Liver (tissue), 8 donors: ENCODE measurements at regions not wholly inside any gene's neighbourhood (a gene's known extent, or its start where the extent isn't known, plus 50 kb on each side); places are given as distances from the start of the nearest gene placed in this dataset.

Source experiments
- DNase-seq: peaks from one replicate; pipeline ENCODE4 v3.0.0-alpha.2; 2017; ENCODE audit warnings: low spot score
- H3K27ac ChIP-seq, 2 donors: one replicate each; pipeline ENCODE4 v1.7.0; 2013; ENCODE audit warnings: inconsistent platforms in 2 of 2, low read length in 2 of 2, control low read depth in 1 of 2, low read depth in 1 of 2, mild to moderate bottlenecking in 1 of 2
- H3K27me3 ChIP-seq, 4 donors: one replicate each; pipeline versions ENCODE4 v1.6.1 to v1.7.0; 2013; ENCODE audit warnings: low read length in 3 of 4, inconsistent platforms in 1 of 4, mild to moderate bottlenecking in 1 of 4, moderate library complexity in 1 of 4; ENCODE audit not compliant: control insufficient read depth in 4 of 4, insufficient read depth in 4 of 4
- H3K36me3 ChIP-seq, 4 donors: one replicate each; pipeline versions ENCODE4 v1.6.1 to v1.7.0; 2013; ENCODE audit warnings: low read length in 3 of 4, mild to moderate bottlenecking in 3 of 4, low read depth in 1 of 4, moderate library complexity in 1 of 4; ENCODE audit not compliant: control insufficient read depth in 4 of 4, insufficient read depth in 3 of 4
- H3K4me1 ChIP-seq, 4 donors: one replicate each; pipeline versions ENCODE4 v1.6.1 to v1.7.0; 2013; ENCODE audit warnings: low read length in 3 of 4, mild to moderate bottlenecking in 3 of 4, moderate library complexity in 1 of 4; ENCODE audit not compliant: control insufficient read depth in 4 of 4, insufficient read depth in 4 of 4
- H3K4me3 ChIP-seq, 3 donors: one replicate each; pipeline versions ENCODE4 v1.6.1 to v1.7.0; 2013; ENCODE audit warnings: low read length in 3 of 3, control low read depth in 1 of 3, low read depth in 1 of 3, mild to moderate bottlenecking in 1 of 3
- H3K9ac ChIP-seq, 2 donors: one replicate each; pipeline ENCODE4 v1.7.0; 2013; ENCODE audit warnings: low read length in 2 of 2, mild to moderate bottlenecking in 2 of 2, moderate library complexity in 2 of 2, control low read depth in 1 of 2, low read depth in 1 of 2
- H3K9me3 ChIP-seq, 4 donors: one replicate each; pipeline versions ENCODE4 v1.6.1 to v1.7.0; 2013; ENCODE audit warnings: low read length in 3 of 4; ENCODE audit not compliant: control insufficient read depth in 4 of 4
- EGR1 ChIP-seq, 2 donors: IDR thresholded peaks; 2 replicates each; pipeline ENCODE4 v1.6.1; 2016 to 2018; ENCODE audit warnings: antibody characterized with exemption in 2 of 2, low read depth in 2 of 2
- FOXA1 ChIP-seq: IDR thresholded peaks from 2 replicates; pipeline ENCODE4 v1.6.1; 2016; ENCODE audit warnings: antibody characterized with exemption
- FOXA2 ChIP-seq: IDR thresholded peaks from 2 replicates; pipeline ENCODE4 v1.6.1; 2016; ENCODE audit warnings: antibody characterized with exemption
- GABPA ChIP-seq, 2 donors: IDR thresholded peaks in 1 of 2; conservative IDR thresholded peaks in 1 of 2; 2 replicates each; pipeline ENCODE4 v1.6.1; 2016; ENCODE audit warnings: antibody characterized with exemption in 2 of 2, mild to moderate bottlenecking in 1 of 2, moderate library complexity in 1 of 2
- NR2F2 ChIP-seq: IDR thresholded peaks from 2 replicates; pipeline ENCODE4 v1.6.1; 2016; ENCODE audit warnings: antibody characterized with exemption
- RAD21 ChIP-seq, 2 donors: IDR thresholded peaks; 2 replicates each; pipeline ENCODE4 v1.6.1; 2016; ENCODE audit warnings: antibody characterized with exemption in 2 of 2, mild to moderate bottlenecking in 2 of 2
- RXRA ChIP-seq, 2 donors: IDR thresholded peaks; 2 replicates each; pipeline ENCODE4 v1.6.1; 2017 to 2018; ENCODE audit warnings: antibody characterized with exemption in 2 of 2, mild to moderate bottlenecking in 1 of 2
- SP1 ChIP-seq: IDR thresholded peaks from 2 replicates; pipeline ENCODE4 v1.6.1; 2018; ENCODE audit warnings: antibody characterized with exemption, mild to moderate bottlenecking
- TAF1 ChIP-seq: conservative IDR thresholded peaks from 2 replicates; pipeline ENCODE4 v1.6.1; 2016; ENCODE audit warnings: antibody characterized with exemption, mild to moderate bottlenecking
- YY1 ChIP-seq: IDR thresholded peaks from 2 replicates; pipeline ENCODE4 v1.6.1; 2016; ENCODE audit warnings: antibody characterized with exemption, mild to moderate bottlenecking
- WGBS: extraction: QIAGEN DNeasy Blood & Tissue Kit; methylation state at CpG from one replicate; pipeline ENCODE4 v1.1.7; 2013; 5-methylcytosine and 5-hydroxymethylcytosine counted together
- TF ChIP-seq, protein P1 (sequence below): IDR thresholded peaks from 2 replicates; pipeline ENCODE4 v1.6.1; 2016; ENCODE audit warnings: antibody characterized with exemption, mild to moderate bottlenecking
- TF ChIP-seq, protein P2 (sequence below): IDR thresholded peaks from 2 replicates; pipeline ENCODE4 v1.6.1; 2016; ENCODE audit warnings: antibody characterized with exemption
- TF ChIP-seq, protein P3 (sequence below): IDR thresholded peaks from 2 replicates; pipeline ENCODE4 v1.6.1; 2016; ENCODE audit warnings: antibody characterized with exemption
- TF ChIP-seq, protein P4 (sequence below): IDR thresholded peaks from 2 replicates; pipeline ENCODE4 v1.6.1; 2016; ENCODE audit warnings: antibody characterized with exemption
- TF ChIP-seq, protein P5 (sequence below): fragments of 150-350 bp; IDR thresholded peaks from 2 replicates; pipeline ENCODE4 v1.5.1; 2017; ENCODE audit warnings: improper control_type of control experiment, low read depth, low read length; ENCODE audit not compliant: missing input control
- donor health status: healthy.
- donor health status: healthy.
- donor health status: healthy.
- donor health status: healthy.
- donor health status: healthy.

DNA sequence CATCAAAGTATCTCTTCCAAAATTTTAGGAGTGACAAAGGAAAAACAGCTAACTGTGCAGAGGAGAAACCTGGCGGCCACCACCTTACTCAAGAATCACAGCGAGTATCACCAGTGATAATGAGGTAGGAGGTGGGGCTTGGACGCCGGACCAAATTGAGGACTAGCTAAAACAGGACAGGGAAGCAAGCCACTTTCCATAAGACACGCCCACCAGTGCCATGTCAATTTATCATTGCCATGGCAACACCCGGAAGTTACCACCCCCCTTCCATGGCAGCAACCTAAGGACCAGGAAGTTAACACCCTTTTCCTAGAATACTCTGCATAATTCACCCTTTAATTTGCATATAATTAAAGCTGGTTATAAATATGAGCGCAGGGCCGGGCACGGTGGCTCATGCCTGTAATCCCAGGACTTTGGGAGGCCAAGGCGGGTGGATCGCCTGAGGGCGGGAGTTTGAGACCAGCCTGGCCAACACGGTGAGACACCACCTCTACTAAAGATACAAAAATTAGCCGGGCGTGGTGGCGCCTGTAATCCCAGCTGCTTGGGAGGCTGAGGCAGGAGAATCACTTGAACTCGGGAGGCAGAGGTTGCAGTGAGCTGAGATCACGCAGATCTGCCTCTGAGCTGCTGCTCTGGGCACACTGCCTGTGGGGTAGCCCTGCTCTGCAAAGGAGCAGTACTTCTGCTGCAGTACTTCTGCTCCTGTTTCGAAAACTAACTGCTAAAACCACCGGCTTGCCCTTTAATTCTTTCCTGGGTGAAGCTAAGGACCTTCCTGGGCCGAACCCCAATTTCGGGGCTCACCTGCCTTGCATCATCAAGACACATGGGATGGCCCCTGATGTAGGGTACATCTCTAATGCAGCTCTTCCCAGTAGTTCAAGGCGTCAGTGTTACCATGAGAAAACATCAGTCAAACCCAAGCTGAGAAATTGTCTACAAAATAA lies 116.7 kb downstream of the HMX1 start:
- TF ChIP-seq YY1 (no peak), FOXA1 (no peak), SP1 (no peak), NR2F2 (no peak), FOXA2 (no peak), EGR1 (IDR thresholded peaks at IDR 0.05; ENCODE audit: low read depth in 2 of 2) (no peak)
- TF ChIP-seq, protein P1, sequence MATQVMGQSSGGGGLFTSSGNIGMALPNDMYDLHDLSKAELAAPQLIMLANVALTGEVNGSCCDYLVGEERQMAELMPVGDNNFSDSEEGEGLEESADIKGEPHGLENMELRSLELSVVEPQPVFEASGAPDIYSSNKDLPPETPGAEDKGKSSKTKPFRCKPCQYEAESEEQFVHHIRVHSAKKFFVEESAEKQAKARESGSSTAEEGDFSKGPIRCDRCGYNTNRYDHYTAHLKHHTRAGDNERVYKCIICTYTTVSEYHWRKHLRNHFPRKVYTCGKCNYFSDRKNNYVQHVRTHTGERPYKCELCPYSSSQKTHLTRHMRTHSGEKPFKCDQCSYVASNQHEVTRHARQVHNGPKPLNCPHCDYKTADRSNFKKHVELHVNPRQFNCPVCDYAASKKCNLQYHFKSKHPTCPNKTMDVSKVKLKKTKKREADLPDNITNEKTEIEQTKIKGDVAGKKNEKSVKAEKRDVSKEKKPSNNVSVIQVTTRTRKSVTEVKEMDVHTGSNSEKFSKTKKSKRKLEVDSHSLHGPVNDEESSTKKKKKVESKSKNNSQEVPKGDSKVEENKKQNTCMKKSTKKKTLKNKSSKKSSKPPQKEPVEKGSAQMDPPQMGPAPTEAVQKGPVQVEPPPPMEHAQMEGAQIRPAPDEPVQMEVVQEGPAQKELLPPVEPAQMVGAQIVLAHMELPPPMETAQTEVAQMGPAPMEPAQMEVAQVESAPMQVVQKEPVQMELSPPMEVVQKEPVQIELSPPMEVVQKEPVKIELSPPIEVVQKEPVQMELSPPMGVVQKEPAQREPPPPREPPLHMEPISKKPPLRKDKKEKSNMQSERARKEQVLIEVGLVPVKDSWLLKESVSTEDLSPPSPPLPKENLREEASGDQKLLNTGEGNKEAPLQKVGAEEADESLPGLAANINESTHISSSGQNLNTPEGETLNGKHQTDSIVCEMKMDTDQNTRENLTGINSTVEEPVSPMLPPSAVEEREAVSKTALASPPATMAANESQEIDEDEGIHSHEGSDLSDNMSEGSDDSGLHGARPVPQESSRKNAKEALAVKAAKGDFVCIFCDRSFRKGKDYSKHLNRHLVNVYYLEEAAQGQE = no peak
- TF ChIP-seq, protein P2, sequence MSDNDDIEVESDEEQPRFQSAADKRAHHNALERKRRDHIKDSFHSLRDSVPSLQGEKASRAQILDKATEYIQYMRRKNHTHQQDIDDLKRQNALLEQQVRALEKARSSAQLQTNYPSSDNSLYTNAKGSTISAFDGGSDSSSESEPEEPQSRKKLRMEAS = no peak
- TF ChIP-seq, protein P3, sequence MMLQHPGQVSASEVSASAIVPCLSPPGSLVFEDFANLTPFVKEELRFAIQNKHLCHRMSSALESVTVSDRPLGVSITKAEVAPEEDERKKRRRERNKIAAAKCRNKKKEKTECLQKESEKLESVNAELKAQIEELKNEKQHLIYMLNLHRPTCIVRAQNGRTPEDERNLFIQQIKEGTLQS = no peak
- TF ChIP-seq, protein P4, sequence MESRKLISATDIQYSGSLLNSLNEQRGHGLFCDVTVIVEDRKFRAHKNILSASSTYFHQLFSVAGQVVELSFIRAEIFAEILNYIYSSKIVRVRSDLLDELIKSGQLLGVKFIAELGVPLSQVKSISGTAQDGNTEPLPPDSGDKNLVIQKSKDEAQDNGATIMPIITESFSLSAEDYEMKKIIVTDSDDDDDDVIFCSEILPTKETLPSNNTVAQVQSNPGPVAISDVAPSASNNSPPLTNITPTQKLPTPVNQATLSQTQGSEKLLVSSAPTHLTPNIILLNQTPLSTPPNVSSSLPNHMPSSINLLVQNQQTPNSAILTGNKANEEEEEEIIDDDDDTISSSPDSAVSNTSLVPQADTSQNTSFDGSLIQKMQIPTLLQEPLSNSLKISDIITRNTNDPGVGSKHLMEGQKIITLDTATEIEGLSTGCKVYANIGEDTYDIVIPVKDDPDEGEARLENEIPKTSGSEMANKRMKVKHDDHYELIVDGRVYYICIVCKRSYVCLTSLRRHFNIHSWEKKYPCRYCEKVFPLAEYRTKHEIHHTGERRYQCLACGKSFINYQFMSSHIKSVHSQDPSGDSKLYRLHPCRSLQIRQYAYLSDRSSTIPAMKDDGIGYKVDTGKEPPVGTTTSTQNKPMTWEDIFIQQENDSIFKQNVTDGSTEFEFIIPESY = no peak
- TF ChIP-seq, protein P5, sequence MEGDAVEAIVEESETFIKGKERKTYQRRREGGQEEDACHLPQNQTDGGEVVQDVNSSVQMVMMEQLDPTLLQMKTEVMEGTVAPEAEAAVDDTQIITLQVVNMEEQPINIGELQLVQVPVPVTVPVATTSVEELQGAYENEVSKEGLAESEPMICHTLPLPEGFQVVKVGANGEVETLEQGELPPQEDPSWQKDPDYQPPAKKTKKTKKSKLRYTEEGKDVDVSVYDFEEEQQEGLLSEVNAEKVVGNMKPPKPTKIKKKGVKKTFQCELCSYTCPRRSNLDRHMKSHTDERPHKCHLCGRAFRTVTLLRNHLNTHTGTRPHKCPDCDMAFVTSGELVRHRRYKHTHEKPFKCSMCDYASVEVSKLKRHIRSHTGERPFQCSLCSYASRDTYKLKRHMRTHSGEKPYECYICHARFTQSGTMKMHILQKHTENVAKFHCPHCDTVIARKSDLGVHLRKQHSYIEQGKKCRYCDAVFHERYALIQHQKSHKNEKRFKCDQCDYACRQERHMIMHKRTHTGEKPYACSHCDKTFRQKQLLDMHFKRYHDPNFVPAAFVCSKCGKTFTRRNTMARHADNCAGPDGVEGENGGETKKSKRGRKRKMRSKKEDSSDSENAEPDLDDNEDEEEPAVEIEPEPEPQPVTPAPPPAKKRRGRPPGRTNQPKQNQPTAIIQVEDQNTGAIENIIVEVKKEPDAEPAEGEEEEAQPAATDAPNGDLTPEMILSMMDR = no peak
- Histone ChIP-seq H3K9me3 (peaks cover 0 to 3% (median 0%) of the 10 kb centered on the region in 4 donors), H3K27ac (no peak overlapping the region), H3K9ac (no peak overlapping the region), H3K4me3 (no peak overlapping the region), H3K4me1 (no peaks in the 10 kb centered on the region), H3K36me3 (no peaks in the 10 kb centered on the region), H3K27me3 (peaks cover 0 to 5% (median 0%) of the 10 kb centered on the region in 4 donors)
- 89% methylated on average over 23 of the region's 23 CpGs for WGBS
- no peak for DNase-seq

DNA sequence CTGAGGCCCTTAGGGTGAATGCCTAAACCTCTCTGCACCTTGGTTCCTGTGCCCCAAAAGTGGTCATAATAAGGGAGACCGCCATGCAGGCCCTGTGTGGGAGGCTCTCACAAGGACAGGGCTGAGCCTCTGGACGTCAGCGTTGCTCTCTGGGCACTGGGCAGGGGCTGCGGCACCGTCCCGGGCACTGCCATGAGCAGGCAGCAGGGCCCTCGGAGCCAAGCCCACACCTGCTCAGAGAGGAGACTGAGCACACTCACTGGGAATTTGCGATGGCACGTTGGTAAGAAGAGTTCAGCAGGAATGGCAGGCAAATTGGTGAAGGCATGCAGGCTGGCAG lies 123.4 kb downstream of the HMX1 start:
- Histone ChIP-seq H3K27me3 (no peaks in the 10 kb centered on the region), H3K27ac (no peak overlapping the region), H3K4me1 (no peaks in the 10 kb centered on the region), H3K36me3 (no peaks in the 10 kb centered on the region), H3K9ac (no peak overlapping the region), H3K9me3 (no peaks in the 10 kb centered on the region), H3K4me3 (no peak overlapping the region)
- no peak for DNase-seq
- 90% methylated on average over 9 of the region's 9 CpGs for WGBS
- TF ChIP-seq TAF1 = no peak
- TF ChIP-seq, protein P2 = no peak
- no peak for TF ChIP-seq EGR1 (IDR thresholded peaks at IDR 0.05; ENCODE audit: low read depth in 2 of 2)
- TF ChIP-seq GABPA (IDR thresholded peaks at IDR 0.05 in 1 of 2, conservative IDR thresholded peaks at IDR 0.05 in 1 of 2) = no peak
- TF ChIP-seq RAD21 (IDR thresholded peaks at IDR 0.05) = no peak
- TF ChIP-seq RXRA (IDR thresholded peaks at IDR 0.05) = no peak
- TF ChIP-seq, protein P3 = no peak
- TF ChIP-seq, protein P1 = no peak
